ENCODE measurements at regions not wholly inside any gene's neighbourhood (a gene's known extent, or its start where the extent isn't known, plus 50 kb on each side); places are given as distances from the start of the nearest gene placed in this dataset.

- H3K27me3 ChIP-seq = no peaks in the 10 kb centered on the region
- no peaks in the 10 kb centered on the region for H3K36me3 ChIP-seq
- no peak overlapping the region for H3K27ac ChIP-seq
Measured at GRCh38 chr5:62138607-62139006, 167.4 kb upstream of the KIF2A start.

GRCh38 chr5:62139741-62140140 lies 166.3 kb upstream of the KIF2A start:
- Histone ChIP-seq H3K27me3 (peaks cover 3% of the 10 kb centered on the region), H3K4me1 (ENCODE audit: control insufficient read depth in 1 of 2, insufficient read depth in 1 of 2, low read depth in 1 of 2, low read length in 1 of 2) (no peaks in the 10 kb centered on the region), H3K4me3 (ENCODE audit: low read depth in 1 of 2, low read length in 1 of 2) (no peak overlapping the region), H3K27ac (no peak overlapping the region), H3K36me3 (no peaks in the 10 kb centered on the region), H3K9me3 (no peaks in the 10 kb centered on the region)
- TF ChIP-seq CTCF (IDR thresholded peaks at IDR 0.05) = no peak

More at GRCh38 chr5:62138607-62139006, 167.4 kb upstream of the KIF2A start:
- TF ChIP-seq CTCF (IDR thresholded peaks at IDR 0.05) = no peak
- H3K4me1 ChIP-seq (ENCODE audit: control insufficient read depth in 1 of 2, insufficient read depth in 1 of 2, low read depth in 1 of 2, low read length in 1 of 2) = no peaks in the 10 kb centered on the region
- no peak overlapping the region for H3K4me3 ChIP-seq (ENCODE audit: low read depth in 1 of 2, low read length in 1 of 2)
- no peaks in the 10 kb centered on the region for H3K9me3 ChIP-seq

GRCh38 chr5:62142351-62142750 lies 163.7 kb upstream of the KIF2A start:
- Histone ChIP-seq H3K4me3 (ENCODE audit: low read depth in 1 of 2, low read length in 1 of 2) (no peak overlapping the region), H3K36me3 (no peaks in the 10 kb centered on the region), H3K9me3 (no peaks in the 10 kb centered on the region), H3K27ac (no peak overlapping the region), H3K4me1 (ENCODE audit: control insufficient read depth in 1 of 2, insufficient read depth in 1 of 2, low read depth in 1 of 2, low read length in 1 of 2) (no peaks in the 10 kb centered on the region), H3K27me3 (peaks cover 3% of the 10 kb centered on the region)
- TF ChIP-seq CTCF (IDR thresholded peaks at IDR 0.05) = no peak

- TF ChIP-seq CTCF (IDR thresholded peaks at IDR 0.05) = no peak
- peaks cover 3% of the 10 kb centered on the region for H3K27me3 ChIP-seq
Measured at GRCh38 chr5:62143268-62144229, 162.5 kb upstream of the KIF2A start.

DNA sequence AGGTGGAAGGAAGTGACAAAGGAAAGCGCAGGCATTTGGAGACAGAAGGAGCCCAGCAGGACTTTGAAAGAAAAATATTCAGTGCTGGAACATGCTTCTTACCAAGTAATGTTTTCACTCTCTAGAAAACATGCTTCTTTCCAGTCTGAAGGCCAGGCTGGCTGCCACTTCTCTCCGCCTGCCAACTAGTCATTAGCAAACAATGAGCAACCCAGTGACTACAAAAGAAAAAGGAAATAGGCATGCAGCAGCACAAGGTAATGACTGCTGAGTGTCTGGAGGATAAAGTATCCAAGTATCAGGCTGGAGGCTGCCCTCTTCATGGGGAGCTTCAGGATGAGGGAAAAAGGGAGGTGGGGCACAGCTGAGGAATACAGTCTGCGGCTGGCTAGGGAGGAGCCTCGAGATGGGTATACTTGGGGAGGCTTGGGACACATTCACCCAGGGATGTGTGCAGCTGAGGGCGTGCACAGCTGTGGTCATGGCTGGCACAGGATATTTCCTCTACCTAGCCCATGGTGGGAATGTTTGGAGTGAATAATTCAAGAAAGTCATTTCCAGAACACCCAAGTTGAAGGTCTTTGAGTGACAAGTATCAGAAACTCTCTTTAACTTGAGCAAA lies 161.5 kb upstream of the KIF2A start:
- TF ChIP-seq CTCF (IDR thresholded peaks at IDR 0.05) = no peak
- Histone ChIP-seq H3K9me3 (no peaks in the 10 kb centered on the region), H3K27ac (no peak overlapping the region), H3K36me3 (no peaks in the 10 kb centered on the region), H3K4me3 (ENCODE audit: low read depth in 1 of 2, low read length in 1 of 2) (no peak overlapping the region), H3K4me1 (ENCODE audit: control insufficient read depth in 1 of 2, insufficient read depth in 1 of 2, low read depth in 1 of 2, low read length in 1 of 2) (no peaks in the 10 kb centered on the region), H3K27me3 (peaks cover 3% of the 10 kb centered on the region)

More at GRCh38 chr5:62143268-62144229, 162.5 kb upstream of the KIF2A start:
- Histone ChIP-seq H3K27ac (no peak overlapping the region), H3K4me3 (ENCODE audit: low read depth in 1 of 2, low read length in 1 of 2) (no peak overlapping the region), H3K9me3 (no peaks in the 10 kb centered on the region), H3K36me3 (no peaks in the 10 kb centered on the region), H3K4me1 (ENCODE audit: control insufficient read depth in 1 of 2, insufficient read depth in 1 of 2, low read depth in 1 of 2, low read length in 1 of 2) (no peaks in the 10 kb centered on the region)

Measured in neutrophil (primary cell).